GM12875 (cell line): ENCODE measurements at regions not wholly inside any gene's neighbourhood (a gene's known extent, or its start where the extent isn't known, plus 50 kb on each side); places are given as distances from the start of the nearest gene placed in this dataset.
"Not testable (repeated sequence)": the region's sequence is repeated elsewhere in the genome, so short reads cannot be mapped to it uniquely, and the experiment has no call there.

ENCODE experiments used
- H3K4me3 ChIP-seq: one replicate; pipeline ENCODE4 v1.5.1; 2011; ENCODE audit warnings: low read depth, low read length, control low read depth
- TF ChIP-seq, protein P1 (sequence below): IDR thresholded peaks from 2 replicates; pipeline ENCODE4 v1.5.1; 2011; ENCODE audit warnings: low read depth, mild to moderate bottlenecking, control low read depth, inconsistent platforms, low read length, moderate library complexity, borderline replicate concordance; ENCODE audit not compliant: insufficient read depth

DNA sequence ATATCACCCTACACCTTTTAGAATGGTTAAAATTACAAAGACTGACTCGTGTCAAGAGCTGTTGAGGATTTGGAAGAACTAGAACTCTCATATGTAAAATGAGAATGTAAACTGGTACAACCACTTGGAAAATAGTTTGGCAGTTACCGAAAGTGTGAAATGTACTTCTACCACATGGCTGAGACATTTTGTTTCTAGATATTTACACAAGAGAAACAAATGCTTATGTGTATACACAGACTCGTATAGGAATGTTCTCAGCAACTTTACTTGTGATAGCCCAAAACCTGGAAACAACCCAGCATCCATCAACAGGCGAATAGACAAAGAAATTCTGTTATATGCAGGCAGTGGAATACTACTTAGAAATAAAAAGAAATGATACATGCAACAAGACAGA, 103.0 kb downstream of the BRMS1L start:
- no peak overlapping the region for H3K4me3 ChIP-seq
- TF ChIP-seq, protein P1, sequence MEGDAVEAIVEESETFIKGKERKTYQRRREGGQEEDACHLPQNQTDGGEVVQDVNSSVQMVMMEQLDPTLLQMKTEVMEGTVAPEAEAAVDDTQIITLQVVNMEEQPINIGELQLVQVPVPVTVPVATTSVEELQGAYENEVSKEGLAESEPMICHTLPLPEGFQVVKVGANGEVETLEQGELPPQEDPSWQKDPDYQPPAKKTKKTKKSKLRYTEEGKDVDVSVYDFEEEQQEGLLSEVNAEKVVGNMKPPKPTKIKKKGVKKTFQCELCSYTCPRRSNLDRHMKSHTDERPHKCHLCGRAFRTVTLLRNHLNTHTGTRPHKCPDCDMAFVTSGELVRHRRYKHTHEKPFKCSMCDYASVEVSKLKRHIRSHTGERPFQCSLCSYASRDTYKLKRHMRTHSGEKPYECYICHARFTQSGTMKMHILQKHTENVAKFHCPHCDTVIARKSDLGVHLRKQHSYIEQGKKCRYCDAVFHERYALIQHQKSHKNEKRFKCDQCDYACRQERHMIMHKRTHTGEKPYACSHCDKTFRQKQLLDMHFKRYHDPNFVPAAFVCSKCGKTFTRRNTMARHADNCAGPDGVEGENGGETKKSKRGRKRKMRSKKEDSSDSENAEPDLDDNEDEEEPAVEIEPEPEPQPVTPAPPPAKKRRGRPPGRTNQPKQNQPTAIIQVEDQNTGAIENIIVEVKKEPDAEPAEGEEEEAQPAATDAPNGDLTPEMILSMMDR = no peak

DNA sequence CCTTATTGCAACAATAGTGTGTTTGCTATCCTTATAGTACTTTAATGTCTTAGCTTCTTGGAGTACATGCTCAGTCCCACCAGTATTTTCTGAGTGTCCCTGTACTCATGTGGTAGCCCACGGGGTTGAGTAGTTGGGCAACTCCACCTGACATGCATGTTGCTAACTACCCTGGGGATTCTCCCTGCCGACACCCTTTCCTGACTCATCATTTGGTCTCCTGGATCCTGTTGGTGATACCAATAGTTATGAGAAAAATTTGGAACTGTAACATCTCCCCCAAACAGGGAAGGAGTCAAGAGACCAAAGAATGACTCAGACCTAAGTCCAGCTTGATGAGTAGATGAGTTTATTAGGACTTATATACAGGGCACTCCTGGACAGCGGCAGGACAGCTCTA, 101.6 kb downstream of the BRMS1L start:
- TF ChIP-seq, protein P1 = no peak
- no peak overlapping the region for H3K4me3 ChIP-seq

DNA sequence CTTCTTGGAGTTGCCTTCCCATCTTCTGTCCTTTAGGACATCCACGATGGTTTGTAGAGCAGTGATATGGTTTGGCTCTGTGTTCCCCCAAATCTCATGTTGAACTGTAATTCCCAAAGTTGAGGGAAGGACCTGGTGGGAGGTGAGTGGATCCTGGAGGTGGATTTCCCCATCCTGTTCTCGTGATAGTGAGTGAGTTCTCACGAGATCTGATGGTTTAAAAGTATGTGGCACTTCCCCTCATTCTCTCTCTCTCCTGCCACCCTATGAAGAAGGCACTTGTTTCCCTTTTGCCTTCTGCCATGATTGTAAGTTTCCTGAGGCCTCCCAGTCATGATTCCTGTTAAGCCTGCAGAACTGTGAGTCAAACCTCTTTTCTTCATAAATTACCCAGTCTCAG, 99.2 kb downstream of the BRMS1L start:
- TF ChIP-seq, protein P1 = no peak
- H3K4me3 ChIP-seq = no peak overlapping the region

DNA sequence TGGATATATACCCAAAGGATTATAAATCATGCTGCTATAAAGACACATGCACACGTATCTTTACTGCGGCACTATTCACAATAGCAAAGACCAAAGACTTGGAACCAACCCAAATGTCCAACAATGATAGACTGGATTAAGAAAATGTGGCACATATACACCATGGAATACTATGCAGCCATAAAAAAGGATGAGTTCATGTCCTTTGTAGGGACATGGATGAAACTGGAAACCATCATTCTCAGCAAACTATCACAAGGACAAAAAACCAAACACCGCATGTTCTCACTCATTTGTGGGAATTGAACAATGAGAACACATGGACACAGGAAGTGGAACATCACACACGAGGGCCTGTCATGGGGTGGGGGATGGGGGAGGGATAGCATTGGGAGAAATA, 96.5 kb downstream of the BRMS1L start:
- H3K4me3 ChIP-seq = not testable (repeated sequence)

DNA sequence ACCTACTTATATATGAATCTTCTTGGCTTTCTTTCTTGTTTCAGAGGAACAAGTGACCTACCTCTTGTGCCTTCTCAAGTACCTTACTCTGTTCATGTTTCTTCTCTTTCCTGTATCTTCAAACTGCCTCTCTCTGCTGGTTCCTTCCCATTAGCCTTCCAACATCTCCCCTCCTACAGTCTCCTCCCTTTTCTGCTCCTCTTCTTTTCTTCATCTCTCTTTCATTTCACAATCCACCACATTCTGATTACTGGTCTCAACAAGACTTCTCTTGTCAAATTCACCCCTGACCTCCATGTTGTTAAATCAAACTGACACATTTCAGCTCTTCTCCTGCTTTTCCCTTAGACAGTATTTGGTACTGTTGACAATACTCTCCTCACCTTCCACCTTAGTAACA, 95.6 kb downstream of the BRMS1L start:
- H3K4me3 ChIP-seq = no peak overlapping the region
- TF ChIP-seq, protein P1 = no peak
